Omental fat pad (tissue), 3 donors: ENCODE measurements at regions not wholly inside any gene's neighbourhood (a gene's known extent, or its start where the extent isn't known, plus 50 kb on each side); places are given as distances from the start of the nearest gene placed in this dataset.

Source experiments
- ATAC-seq: fragments of 150-250 bp; one replicate; pipeline ENCODE4 v1.9.1; 2016; ENCODE audit warnings: mild to moderate bottlenecking, moderate library complexity; ENCODE audit not compliant: low FRiP score
- DNase-seq: peaks from one replicate; pipeline ENCODE4 v3.0.0-alpha.2; 2019; ENCODE audit warnings: low spot score
- TF ChIP-seq, protein P1 (sequence below), 3 donors: fragments of 450-650 bp; IDR thresholded peaks; one replicate each; pipeline ENCODE4 v1.5.1; 2016 to 2017; ENCODE audit warnings: antibody characterized with exemption in 3 of 3, mild to moderate bottlenecking in 3 of 3, moderate library complexity in 2 of 3

DNA sequence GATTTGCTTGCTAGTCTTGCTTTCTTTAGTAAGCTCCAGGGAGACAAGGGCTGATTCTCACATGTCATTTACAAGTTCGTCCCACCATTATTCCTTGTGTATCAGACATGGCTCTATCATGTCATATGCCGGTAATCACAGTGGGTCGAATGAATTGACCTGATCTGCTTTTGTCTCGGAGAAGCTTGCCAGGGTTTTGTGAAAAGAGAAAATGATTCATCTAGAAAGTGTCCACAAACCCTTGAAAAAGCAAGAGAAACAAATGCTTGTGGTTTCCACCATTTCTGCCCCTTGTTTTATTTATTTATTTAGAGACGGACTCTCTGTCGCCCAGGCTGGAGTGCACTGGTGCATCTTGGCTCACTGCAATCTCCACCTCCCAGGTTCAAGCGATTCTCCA is 278.5 kb downstream of the TCF7L2 start:
- TF ChIP-seq, protein P1, sequence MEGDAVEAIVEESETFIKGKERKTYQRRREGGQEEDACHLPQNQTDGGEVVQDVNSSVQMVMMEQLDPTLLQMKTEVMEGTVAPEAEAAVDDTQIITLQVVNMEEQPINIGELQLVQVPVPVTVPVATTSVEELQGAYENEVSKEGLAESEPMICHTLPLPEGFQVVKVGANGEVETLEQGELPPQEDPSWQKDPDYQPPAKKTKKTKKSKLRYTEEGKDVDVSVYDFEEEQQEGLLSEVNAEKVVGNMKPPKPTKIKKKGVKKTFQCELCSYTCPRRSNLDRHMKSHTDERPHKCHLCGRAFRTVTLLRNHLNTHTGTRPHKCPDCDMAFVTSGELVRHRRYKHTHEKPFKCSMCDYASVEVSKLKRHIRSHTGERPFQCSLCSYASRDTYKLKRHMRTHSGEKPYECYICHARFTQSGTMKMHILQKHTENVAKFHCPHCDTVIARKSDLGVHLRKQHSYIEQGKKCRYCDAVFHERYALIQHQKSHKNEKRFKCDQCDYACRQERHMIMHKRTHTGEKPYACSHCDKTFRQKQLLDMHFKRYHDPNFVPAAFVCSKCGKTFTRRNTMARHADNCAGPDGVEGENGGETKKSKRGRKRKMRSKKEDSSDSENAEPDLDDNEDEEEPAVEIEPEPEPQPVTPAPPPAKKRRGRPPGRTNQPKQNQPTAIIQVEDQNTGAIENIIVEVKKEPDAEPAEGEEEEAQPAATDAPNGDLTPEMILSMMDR (IDR thresholded peaks at IDR 0.05), result no peak
- DNase-seq, result no peak

GRCh38 chr10:113230011-113230610 is 280.1 kb downstream of the TCF7L2 start:
- ATAC-seq, result no peak

More for the DNA sequence above, 278.5 kb downstream of the TCF7L2 start:
- ATAC-seq, result no peak

GRCh38 chr10:113232928-113233511 is 283.0 kb downstream of the TCF7L2 start:
- TF ChIP-seq, protein P1 (IDR thresholded peaks at IDR 0.05), result no peak
- DNase-seq, result no peak
- no peak for ATAC-seq

More at GRCh38 chr10:113230011-113230610, 280.1 kb downstream of the TCF7L2 start:
- DNase-seq, result no peak
- TF ChIP-seq, protein P1 (IDR thresholded peaks at IDR 0.05), result no peak

GRCh38 chr10:113234481-113234880 is 284.4 kb downstream of the TCF7L2 start:
- TF ChIP-seq, protein P1 (IDR thresholded peaks at IDR 0.05), result no peak
- DNase-seq (no peak), ATAC-seq (no peak)

DNA sequence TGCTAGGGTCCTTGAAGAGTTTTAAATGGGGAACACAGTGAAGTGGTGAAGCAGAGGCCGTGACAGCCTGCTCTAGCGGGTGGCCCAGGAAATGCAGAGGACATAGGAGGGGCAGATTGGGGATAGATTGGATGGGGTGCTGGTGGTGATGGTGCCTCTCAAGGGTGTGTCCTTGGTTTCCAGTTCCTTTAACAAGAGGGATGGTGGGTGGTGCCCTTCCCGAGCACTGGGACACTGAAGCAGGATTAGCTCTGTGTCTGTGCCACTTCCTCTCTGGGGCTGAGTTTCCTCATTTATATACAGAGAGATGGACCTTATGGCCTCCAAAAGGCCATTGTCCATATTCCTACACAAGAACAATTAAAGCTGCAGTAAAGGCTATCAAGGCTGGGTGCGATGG is 285.5 kb downstream of the TCF7L2 start:
- no peak for DNase-seq
- TF ChIP-seq, protein P1 (IDR thresholded peaks at IDR 0.05), result no peak
- ATAC-seq, result no peak

- ATAC-seq, result no peak
- no peak for DNase-seq
Measured at GRCh38 chr10:113236998-113237397, 287.0 kb downstream of the TCF7L2 start.

More at GRCh38 chr10:113236998-113237397, 287.0 kb downstream of the TCF7L2 start:
- TF ChIP-seq, protein P1 (IDR thresholded peaks at IDR 0.05), result no peak
